CD14-positive monocyte (primary cell): ENCODE measurements at regions not wholly inside any gene's neighbourhood (a gene's known extent, or its start where the extent isn't known, plus 50 kb on each side); places are given as distances from the start of the nearest gene placed in this dataset.

Experiments
- DNase-seq, 3 donors: peaks; one replicate each; pipeline ENCODE4 v3.0.0-alpha.2; 2011 to 2022
- H2AFZ ChIP-seq: 2 replicates; pipeline ENCODE4 v1.6.0; 2012; ENCODE audit warnings: mild to moderate bottlenecking, low read depth, low read length, inconsistent platforms; ENCODE audit not compliant: insufficient read depth, poor library complexity, severe bottlenecking
- H3K27ac ChIP-seq, 2 donors: 1 replicate in 1 of 2; 2 replicates in 1 of 2; pipeline ENCODE4 v1.5.1; 2012 to 2013; ENCODE audit warnings: low read length in 2 of 2, control low read depth in 1 of 2, inconsistent platforms in 1 of 2, low read depth in 1 of 2, mild to moderate bottlenecking in 1 of 2
- H3K27me3 ChIP-seq, 2 donors: one replicate each; pipeline versions ENCODE4 v1.6.0 to v1.6.1; 2011 to 2013; ENCODE audit warnings: low read length in 2 of 2; ENCODE audit not compliant: control insufficient read depth in 2 of 2, insufficient read depth in 2 of 2
- H3K36me3 ChIP-seq, 2 donors: replicated peaks in 1 of 2; 1 replicate in 1 of 2; 2 replicates in 1 of 2; pipeline versions ENCODE4 v1.5.1 to v1.6.1; 2012 to 2013; ENCODE audit warnings: low read length in 2 of 2, control low read depth in 1 of 2, inconsistent platforms in 1 of 2, mild to moderate bottlenecking in 1 of 2; ENCODE audit not compliant: insufficient read depth in 2 of 2, control insufficient read depth in 1 of 2
- H3K4me1 ChIP-seq, 2 donors: 1 replicate in 1 of 2; 2 replicates in 1 of 2; pipeline versions ENCODE4 v1.5.1 to v1.6.1; 2012 to 2013; ENCODE audit warnings: low read length in 2 of 2, control low read depth in 1 of 2, inconsistent platforms in 1 of 2, mild to moderate bottlenecking in 1 of 2, moderate library complexity in 1 of 2; ENCODE audit not compliant: insufficient read depth in 2 of 2, control insufficient read depth in 1 of 2
- H3K4me2 ChIP-seq: replicated peaks from 2 replicates; pipeline ENCODE3; 2012; ENCODE audit warnings: low read length, moderate library complexity, mild to moderate bottlenecking; ENCODE audit not compliant: poor library complexity, severe bottlenecking; ENCODE audit errors: extremely low read depth
- H3K4me3 ChIP-seq, 3 experiments: fragments of 200-600 bp in 1 of 3; sonication (generic) in 1 of 3; replicated peaks in 1 of 3; 1 replicate in 2 of 3; 2 replicates in 1 of 3; pipeline ENCODE4 v1.5.1; 2011 to 2013; ENCODE audit warnings: low read length in 3 of 3, mild to moderate bottlenecking in 3 of 3, control low read depth in 2 of 3, low read depth in 2 of 3, inconsistent platforms in 1 of 3, moderate library complexity in 1 of 3
- H3K79me2 ChIP-seq: 2 replicates; pipeline ENCODE4 v1.6.0; 2012; ENCODE audit warnings: mild to moderate bottlenecking, control low read depth, inconsistent platforms, low read length, moderate library complexity; ENCODE audit not compliant: insufficient read depth
- H3K9ac ChIP-seq: 2 replicates; pipeline ENCODE4 v1.6.0; 2017; ENCODE audit warnings: low read length, mild to moderate bottlenecking; ENCODE audit not compliant: insufficient read depth, poor library complexity, severe bottlenecking
- H3K9me3 ChIP-seq, 2 donors: replicated peaks in 1 of 2; 1 replicate in 1 of 2; 2 replicates in 1 of 2; pipeline versions ENCODE4 v1.5.1 to v1.6.1; 2012 to 2013; ENCODE audit warnings: low read length in 2 of 2, control low read depth in 1 of 2; ENCODE audit not compliant: control insufficient read depth in 1 of 2, insufficient read depth in 1 of 2
- H4K20me1 ChIP-seq: 2 replicates; pipeline ENCODE4 v1.6.0; 2012; ENCODE audit warnings: mild to moderate bottlenecking, low read length, control low read depth, moderate library complexity; ENCODE audit not compliant: insufficient read depth
- H3K27ac Mint-ChIP-seq, 7 donors: one replicate each; pipeline ENCODE4 v1.8.0; 2020; ENCODE audit warnings: mild to moderate bottlenecking in 7 of 7, mixed read lengths in 7 of 7, moderate library complexity in 6 of 7, inconsistent platforms in 2 of 7
- H3K27me3 Mint-ChIP-seq, 3 donors: one replicate each; pipeline ENCODE4 v1.8.0; 2021 to 2022; ENCODE audit warnings: low read depth in 3 of 3, mild to moderate bottlenecking in 3 of 3, mixed read lengths in 3 of 3, moderate library complexity in 3 of 3, inconsistent platforms in 1 of 3
- H3K36me3 Mint-ChIP-seq, 2 donors: one replicate each; pipeline ENCODE4 v1.8.0; 2020; ENCODE audit warnings: mixed read lengths in 2 of 2, inconsistent platforms in 1 of 2, mild to moderate bottlenecking in 1 of 2
- H3K4me1 Mint-ChIP-seq: one replicate; pipeline ENCODE4 v1.8.0; 2020; ENCODE audit warnings: mild to moderate bottlenecking, mixed read lengths
- H3K4me3 Mint-ChIP-seq, 2 donors: one replicate each; pipeline ENCODE4 v1.8.0; 2020; ENCODE audit warnings: mild to moderate bottlenecking in 2 of 2, mixed read lengths in 2 of 2, moderate library complexity in 1 of 2
- H3K9me3 Mint-ChIP-seq, 7 donors: one replicate each; pipeline ENCODE4 v1.8.0; 2020 to 2022; ENCODE audit warnings: mixed read lengths in 7 of 7, mild to moderate bottlenecking in 6 of 7, moderate library complexity in 6 of 7, inconsistent platforms in 2 of 7
- CTCF ChIP-seq: fragments of 200-600 bp; IDR thresholded peaks from one replicate; pipeline ENCODE4 v1.8.0; 2022; ENCODE audit warnings: antibody characterized with exemption, mild to moderate bottlenecking
- WGBS: methylation state at CpG from one replicate; pipeline ENCODE4 v1.1.5; 2013; ENCODE audit warnings: missing lambda C conversion rate; ENCODE audit not compliant: insufficient coverage; 5-methylcytosine and 5-hydroxymethylcytosine counted together
- intact Hi-C, 2 donors: fragments of 100-400 bp; cut with micrococcal nuclease; formaldehyde crosslinking; loops; one replicate each; pipeline versions ENCODE4 v1.15.0 to v1.15.1; 2023

DNA sequence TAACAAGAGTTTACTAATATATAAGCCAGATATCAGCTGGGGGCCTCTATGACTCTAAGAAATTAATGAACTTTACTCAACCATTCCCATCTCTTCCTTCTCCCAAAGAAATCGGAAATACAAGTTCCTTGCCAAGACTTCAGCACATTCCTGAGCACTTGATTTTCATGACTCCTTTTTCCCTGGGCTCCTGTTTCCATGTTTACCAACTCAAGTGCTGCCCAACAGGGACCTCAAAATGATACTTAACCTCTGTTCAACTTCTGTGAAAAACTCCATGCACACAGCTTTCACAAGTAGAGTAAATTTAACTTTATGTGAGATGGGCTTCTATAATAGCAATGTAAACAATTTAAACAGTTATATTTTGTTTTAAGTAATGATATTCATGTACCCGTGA is 315.8 kb upstream of the CDIN1 start:
- no peak overlapping the region for H3K4me3 Mint-ChIP-seq
- H3K9me3 Mint-ChIP-seq = peaks cover 0 to 5% (median 2%) of the 10 kb centered on the region in 7 donors
- Histone ChIP-seq H2AFZ (no peak overlapping the region), H3K9ac (no peak overlapping the region), H3K4me2 (no peak overlapping the region), H4K20me1 (no peaks in the 10 kb centered on the region), H3K9me3 (no peaks in the 10 kb centered on the region), H3K27me3 (no peaks in the 10 kb centered on the region), H3K36me3 (no peaks in the 10 kb centered on the region), H3K4me1 (no peaks in the 10 kb centered on the region), H3K79me2 (no peaks in the 10 kb centered on the region), H3K27ac (no peak overlapping the region), H3K4me3 (no peak overlapping the region)
- 100% methylated on average over 1 of the region's 2 CpGs for WGBS
- no peaks in the 10 kb centered on the region for H3K27me3 Mint-ChIP-seq
- no peak overlapping the region for H3K27ac Mint-ChIP-seq
- no peaks in the 10 kb centered on the region for H3K4me1 Mint-ChIP-seq
- DNase-seq = no peak
- TF ChIP-seq CTCF = no peak
- intact Hi-C loops = no loop called here
- no peaks in the 10 kb centered on the region for H3K36me3 Mint-ChIP-seq

- Mint-ChIP-seq H3K36me3 (no peaks in the 10 kb centered on the region), H3K9me3 (peaks cover 0 to 7% (median 0%) of the 10 kb centered on the region in 7 donors), H3K27ac (no peak overlapping the region), H3K4me3 (no peak overlapping the region), H3K27me3 (no peaks in the 10 kb centered on the region), H3K4me1 (no peaks in the 10 kb centered on the region)
- H3K36me3 ChIP-seq = no peaks in the 10 kb centered on the region
- TF ChIP-seq CTCF = no peak
- H2AFZ ChIP-seq = no peak overlapping the region
- no peaks in the 10 kb centered on the region for H3K9me3 ChIP-seq
- no peaks in the 10 kb centered on the region for H4K20me1 ChIP-seq
- H3K27ac ChIP-seq = no peak overlapping the region
- no peak overlapping the region for H3K9ac ChIP-seq
- H3K27me3 ChIP-seq = no peaks in the 10 kb centered on the region
- DNase-seq = no peak
- no CpG with 5 or more reads among the region's 1 CpG for WGBS
- intact Hi-C loops = no loop called here
- no peak overlapping the region for H3K4me3 ChIP-seq
- no peaks in the 10 kb centered on the region for H3K4me1 ChIP-seq
- H3K79me2 ChIP-seq = no peaks in the 10 kb centered on the region
- no peak overlapping the region for H3K4me2 ChIP-seq
These were observed 314.0 kb upstream of the CDIN1 start for GRCh38 chr15:36265422-36265821.
